Uterus (tissue), 3 donors: ENCODE measurements at regions not wholly inside any gene's neighbourhood (a gene's known extent, or its start where the extent isn't known, plus 50 kb on each side); places are given as distances from the start of the nearest gene placed in this dataset.

Experiments
- DNase-seq, 2 donors: peaks; one replicate each; pipeline ENCODE4 v3.0.0-alpha.2; 2019 to 2020
- H3K27ac ChIP-seq, 2 donors: fragments of 200-600 bp; sonication (generic); 1 replicate in 1 of 2; 2 replicates in 1 of 2; pipeline ENCODE4 v1.5.1; 2016 to 2018
- H3K27me3 ChIP-seq, 2 donors: fragments of 200-600 bp; sonication (generic); one replicate each; pipeline ENCODE4 v1.5.1; 2018 to 2019; ENCODE audit warnings: control low read depth in 1 of 2
- H3K36me3 ChIP-seq, 2 donors: fragments of 200-600 bp; sonication (generic); one replicate each; pipeline ENCODE4 v1.5.1; 2019; ENCODE audit warnings: control low read depth in 1 of 2
- H3K4me1 ChIP-seq, 2 donors: fragments of 200-600 bp; sonication (generic); one replicate each; pipeline ENCODE4 v1.5.1; 2018 to 2019; ENCODE audit warnings: control low read depth in 1 of 2
- H3K4me3 ChIP-seq, 2 donors: fragments of 200-600 bp; sonication (generic); 1 replicate in 1 of 2; 2 replicates in 1 of 2; pipeline ENCODE4 v1.5.1; 2018 to 2019; ENCODE audit warnings: mild to moderate bottlenecking in 1 of 2
- H3K9me3 ChIP-seq, 2 donors: fragments of 200-600 bp; sonication (generic); one replicate each; pipeline ENCODE4 v1.5.1; 2019; ENCODE audit warnings: control low read depth in 1 of 2
- POLR2A ChIP-seq, 2 donors: fragments of 450-650 bp; IDR thresholded peaks; one replicate each; pipeline ENCODE4 v1.6.1; 2016; ENCODE audit warnings: antibody characterized with exemption in 2 of 2, mild to moderate bottlenecking in 1 of 2, moderate library complexity in 1 of 2
- intact Hi-C: fragments of 100-400 bp; cut with DNase I; formaldehyde crosslinking; loops from one replicate; pipeline ENCODE4 v1.15.1; 2023; ENCODE audit warnings: low total_unique reads
- TF ChIP-seq, protein P1 (sequence below), 4 experiments: fragments of 200-600 bp in 2 of 4; fragments of 450-650 bp in 2 of 4; sonication (generic) in 2 of 4; IDR thresholded peaks; one replicate each; pipeline ENCODE4 v1.5.1; 2016 to 2019; ENCODE audit warnings: antibody characterized with exemption in 4 of 4, mild to moderate bottlenecking in 2 of 4, moderate library complexity in 1 of 4
- donor health status: DM: yes; HTN: yes; CAD: no.

DNA sequence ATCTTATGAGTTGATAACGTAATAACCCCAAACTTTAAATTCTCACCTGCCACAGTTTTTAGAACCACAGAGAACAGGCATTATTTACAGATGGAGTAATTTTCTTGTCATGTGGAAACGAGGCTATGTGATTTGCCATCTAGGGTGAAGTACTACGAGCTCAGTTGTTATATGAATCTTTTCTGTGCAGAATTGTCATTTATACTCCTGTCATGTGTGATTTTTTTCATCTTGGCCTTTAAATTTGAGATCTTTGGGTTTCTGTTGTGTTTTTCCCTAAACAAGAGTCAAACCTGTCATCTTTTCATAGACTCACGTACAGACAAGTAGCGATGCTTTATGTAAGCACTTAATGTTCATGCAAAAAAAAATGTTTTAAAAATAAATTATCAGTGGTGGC is 153.7 kb upstream of the TAC1 start:
- no peak for TF ChIP-seq POLR2A (IDR thresholded peaks at IDR 0.05)
- TF ChIP-seq, protein P1, sequence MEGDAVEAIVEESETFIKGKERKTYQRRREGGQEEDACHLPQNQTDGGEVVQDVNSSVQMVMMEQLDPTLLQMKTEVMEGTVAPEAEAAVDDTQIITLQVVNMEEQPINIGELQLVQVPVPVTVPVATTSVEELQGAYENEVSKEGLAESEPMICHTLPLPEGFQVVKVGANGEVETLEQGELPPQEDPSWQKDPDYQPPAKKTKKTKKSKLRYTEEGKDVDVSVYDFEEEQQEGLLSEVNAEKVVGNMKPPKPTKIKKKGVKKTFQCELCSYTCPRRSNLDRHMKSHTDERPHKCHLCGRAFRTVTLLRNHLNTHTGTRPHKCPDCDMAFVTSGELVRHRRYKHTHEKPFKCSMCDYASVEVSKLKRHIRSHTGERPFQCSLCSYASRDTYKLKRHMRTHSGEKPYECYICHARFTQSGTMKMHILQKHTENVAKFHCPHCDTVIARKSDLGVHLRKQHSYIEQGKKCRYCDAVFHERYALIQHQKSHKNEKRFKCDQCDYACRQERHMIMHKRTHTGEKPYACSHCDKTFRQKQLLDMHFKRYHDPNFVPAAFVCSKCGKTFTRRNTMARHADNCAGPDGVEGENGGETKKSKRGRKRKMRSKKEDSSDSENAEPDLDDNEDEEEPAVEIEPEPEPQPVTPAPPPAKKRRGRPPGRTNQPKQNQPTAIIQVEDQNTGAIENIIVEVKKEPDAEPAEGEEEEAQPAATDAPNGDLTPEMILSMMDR (IDR thresholded peaks at IDR 0.05), result no peak
- no peaks in the 10 kb centered on the region for H3K36me3 ChIP-seq
- intact Hi-C loops, result no loop called here

DNA sequence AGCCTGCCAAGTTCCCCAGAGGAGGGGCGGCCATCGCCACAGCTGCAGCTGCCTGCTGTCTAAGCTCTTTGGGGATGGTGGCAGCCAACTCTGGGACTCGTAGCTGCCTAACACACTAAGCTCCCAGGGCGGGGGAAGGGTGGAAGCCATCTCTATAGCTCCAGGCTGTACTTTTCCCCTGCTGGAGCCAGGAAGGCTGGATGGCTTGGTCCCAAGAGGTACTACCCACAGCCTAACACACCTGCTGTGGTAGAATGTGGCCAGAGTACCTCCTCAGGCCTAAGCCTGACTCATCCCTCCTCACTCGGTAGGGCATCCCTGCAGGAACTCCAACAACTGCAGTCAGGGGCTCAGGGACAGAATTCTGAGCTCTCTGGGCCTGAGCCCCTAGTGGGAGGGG is 151.7 kb upstream of the TAC1 start:
- no peaks in the 10 kb centered on the region for H3K9me3 ChIP-seq
- DNase-seq, result no peak
- no peak overlapping the region for H3K4me3 ChIP-seq
- H3K4me1 ChIP-seq, result no peaks in the 10 kb centered on the region
- intact Hi-C loops, result no loop called here
- no peak overlapping the region for H3K27ac ChIP-seq
- no peaks in the 10 kb centered on the region for H3K36me3 ChIP-seq
- TF ChIP-seq, protein P1 (IDR thresholded peaks at IDR 0.05), result no peak
- TF ChIP-seq POLR2A (IDR thresholded peaks at IDR 0.05), result no peak
- no peaks in the 10 kb centered on the region for H3K27me3 ChIP-seq

More for the DNA sequence above, 153.7 kb upstream of the TAC1 start:
- DNase-seq, result no peak
- H3K27ac ChIP-seq, result no peak overlapping the region
- H3K27me3 ChIP-seq, result no peaks in the 10 kb centered on the region
- H3K9me3 ChIP-seq, result no peaks in the 10 kb centered on the region
- no peaks in the 10 kb centered on the region for H3K4me1 ChIP-seq
- no peak overlapping the region for H3K4me3 ChIP-seq

DNA sequence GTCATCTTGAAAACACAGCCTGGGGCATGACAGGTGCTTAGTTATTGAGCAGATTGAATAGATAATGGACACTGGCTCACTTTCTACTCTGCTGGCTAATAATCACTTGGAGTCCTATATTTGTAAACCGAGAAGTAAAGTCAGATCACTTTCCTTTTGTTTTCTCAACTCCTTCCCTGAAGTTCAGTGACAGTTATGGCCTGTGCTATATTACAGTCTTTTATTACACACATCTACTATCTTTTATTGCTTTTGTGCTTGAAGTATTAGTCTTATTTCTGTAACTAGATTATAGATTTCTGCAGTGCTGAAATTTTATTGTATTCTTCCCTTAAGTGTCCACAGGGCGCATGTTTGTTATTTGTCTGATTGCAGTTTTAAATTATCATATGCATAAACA is 136.4 kb upstream of the TAC1 start:
- Histone ChIP-seq H3K4me1 (no peaks in the 10 kb centered on the region), H3K27ac (no peak overlapping the region), H3K4me3 (no peak overlapping the region), H3K36me3 (no peaks in the 10 kb centered on the region), H3K27me3 (no peaks in the 10 kb centered on the region), H3K9me3 (no peaks in the 10 kb centered on the region)
- no peak for TF ChIP-seq POLR2A (IDR thresholded peaks at IDR 0.05)
- TF ChIP-seq, protein P1 (IDR thresholded peaks at IDR 0.05), result no peak
- no peak for DNase-seq
- intact Hi-C loops, result no loop called here

DNA sequence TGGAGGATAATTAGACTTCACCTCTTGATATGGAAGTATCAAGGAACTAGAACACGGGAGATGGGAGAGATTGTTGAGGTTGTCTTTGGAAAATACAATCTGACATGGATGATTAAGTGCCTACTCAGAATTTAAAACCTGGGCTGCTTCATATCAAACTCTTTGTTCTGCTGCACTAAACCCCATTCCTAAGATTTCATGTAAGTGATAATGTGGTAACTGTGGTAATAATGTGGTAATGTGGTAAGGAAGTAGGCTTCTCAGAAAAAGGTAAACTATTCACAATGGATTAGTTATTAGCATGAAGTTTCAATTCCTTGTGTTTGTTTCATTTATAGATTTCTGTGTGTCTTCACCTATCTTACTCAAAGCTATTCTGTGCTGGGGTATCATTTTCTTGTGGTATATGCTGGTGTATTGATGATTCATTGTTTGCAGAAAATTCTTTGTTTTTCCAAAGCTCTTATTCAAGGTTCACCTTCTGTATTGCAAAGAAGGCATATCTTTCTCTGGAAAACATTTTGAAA is 129.9 kb upstream of the TAC1 start:
- Histone ChIP-seq H3K9me3 (no peaks in the 10 kb centered on the region), H3K27ac (no peak overlapping the region), H3K36me3 (no peaks in the 10 kb centered on the region), H3K4me1 (no peaks in the 10 kb centered on the region), H3K4me3 (no peak overlapping the region), H3K27me3 (no peaks in the 10 kb centered on the region)
- intact Hi-C loops, result no loop called here
- no peak for TF ChIP-seq POLR2A (IDR thresholded peaks at IDR 0.05)
- TF ChIP-seq, protein P1 (IDR thresholded peaks at IDR 0.05), result no peak
- no peak for DNase-seq

DNA sequence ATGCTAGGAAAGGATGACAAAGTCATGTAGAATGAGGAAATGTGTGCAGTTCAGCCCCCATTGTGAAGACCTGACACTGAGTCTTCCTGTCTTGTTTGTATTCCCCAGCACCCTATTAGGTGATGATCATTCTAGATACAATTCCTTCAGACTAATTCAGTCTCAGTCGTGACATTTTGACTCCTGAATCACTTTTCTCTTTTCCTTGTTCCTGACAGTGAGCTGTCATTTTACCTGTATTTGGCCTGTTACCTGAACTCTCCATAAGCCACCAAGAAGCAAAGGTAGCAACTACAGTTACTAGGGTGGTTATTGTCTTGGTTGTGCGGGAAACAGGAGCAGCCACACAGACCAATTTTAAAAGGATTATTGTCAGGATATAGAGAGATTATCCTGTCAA is 111.4 kb upstream of the TAC1 start:
- intact Hi-C loops, result no loop called here
- Histone ChIP-seq H3K36me3 (no peaks in the 10 kb centered on the region), H3K4me3 (no peak overlapping the region), H3K27ac (no peak overlapping the region), H3K9me3 (no peaks in the 10 kb centered on the region), H3K4me1 (no peaks in the 10 kb centered on the region), H3K27me3 (no peaks in the 10 kb centered on the region)
- no peak for DNase-seq
- TF ChIP-seq POLR2A (IDR thresholded peaks at IDR 0.05), result no peak
- TF ChIP-seq, protein P1 (IDR thresholded peaks at IDR 0.05), result no peak
